HG03025 (cell line): ENCODE measurements at regions not wholly inside any gene's neighbourhood (a gene's known extent, or its start where the extent isn't known, plus 50 kb on each side); places are given as distances from the start of the nearest gene placed in this dataset.
"Not testable (repeated sequence)": the region's sequence is repeated elsewhere in the genome, so short reads cannot be mapped to it uniquely, and the experiment has no call there.

Experiments used
- ATAC-seq: cut with Tn5 transposase; IDR thresholded peaks from one replicate; pipeline ENCODE4 v1.9.1; 2021; ENCODE audit warnings: mild to moderate bottlenecking, moderate library complexity; ENCODE audit not compliant: unreplicated experiment, low FRiP score

DNA sequence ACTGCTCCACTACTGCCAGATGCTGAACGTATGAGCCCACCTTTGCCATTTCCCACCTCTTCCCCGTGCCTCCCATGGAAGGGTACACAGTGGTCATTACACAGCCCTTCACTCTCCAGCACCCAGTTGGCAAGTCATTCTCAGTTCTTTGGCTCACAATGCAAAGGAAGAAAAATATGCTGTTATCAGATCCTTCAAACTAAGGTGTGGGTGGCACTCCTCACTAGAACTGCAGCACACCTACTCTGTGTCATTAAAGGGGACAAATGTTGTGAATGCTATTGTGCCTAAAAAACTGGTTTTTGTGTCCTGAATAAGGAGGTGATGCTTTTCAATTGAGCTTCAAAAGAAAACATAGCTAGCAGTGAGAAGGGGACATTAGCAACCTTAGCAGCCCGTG is 183.1 kb upstream of the SNX2 start:
- no peak for ATAC-seq

DNA sequence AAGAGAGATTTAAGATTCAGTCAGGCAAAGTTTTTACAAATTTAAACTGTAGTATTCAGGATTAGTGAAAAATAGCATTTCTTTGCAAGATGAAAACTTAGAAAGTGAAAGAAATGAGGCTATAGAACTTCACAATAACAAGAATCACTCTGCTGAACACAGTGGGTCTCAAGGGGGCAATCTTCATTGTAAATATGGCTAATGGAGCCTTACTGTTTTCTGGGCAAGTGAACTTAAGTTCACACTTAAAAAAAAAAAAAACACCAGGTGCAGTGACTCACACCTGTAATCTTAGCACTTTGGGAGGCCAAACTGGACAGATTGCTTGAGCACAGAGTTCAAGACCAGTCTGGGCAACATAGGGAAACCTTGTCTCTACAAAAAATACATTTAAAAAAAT is 175.9 kb upstream of the SNX2 start:
- ATAC-seq = no peak

DNA sequence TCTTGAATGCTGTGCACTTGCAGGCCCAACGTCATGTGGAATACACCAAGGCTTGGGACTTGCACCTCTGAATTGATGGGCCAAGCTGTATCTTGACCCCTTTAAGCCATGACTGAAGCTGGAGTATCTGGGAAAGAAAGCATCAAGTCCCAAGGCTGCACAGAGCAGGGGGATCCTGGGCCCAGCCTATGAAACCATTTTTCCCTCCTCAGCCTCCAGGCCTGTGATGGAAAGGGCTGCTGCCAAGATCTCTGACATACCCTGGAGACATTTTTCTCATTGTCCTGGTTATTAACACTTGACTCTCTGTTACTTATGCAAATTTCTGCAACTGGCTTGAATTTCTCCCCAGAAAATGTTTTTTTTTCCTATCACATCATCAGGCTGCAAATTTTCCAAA is 174.0 kb upstream of the SNX2 start:
- no peak for ATAC-seq

DNA sequence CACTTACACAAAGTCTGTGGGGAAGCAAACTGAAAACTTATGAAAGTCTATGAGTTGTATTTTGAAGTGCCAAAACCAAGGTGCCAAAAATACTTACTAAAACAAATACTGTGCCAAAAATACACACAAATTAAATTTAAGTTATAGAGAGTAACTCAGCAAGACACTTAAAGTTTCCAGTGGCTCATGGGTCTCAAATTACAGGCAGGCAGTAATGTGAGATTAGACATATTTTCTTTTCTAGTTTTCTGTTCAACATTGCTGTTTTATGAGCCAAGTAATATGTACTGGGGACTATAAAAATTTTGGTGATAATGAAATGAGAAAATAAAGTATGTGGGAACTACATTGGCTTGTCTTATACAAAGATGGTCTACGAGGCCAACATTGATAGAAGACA is 172.2 kb upstream of the SNX2 start:
- ATAC-seq = no peak

DNA sequence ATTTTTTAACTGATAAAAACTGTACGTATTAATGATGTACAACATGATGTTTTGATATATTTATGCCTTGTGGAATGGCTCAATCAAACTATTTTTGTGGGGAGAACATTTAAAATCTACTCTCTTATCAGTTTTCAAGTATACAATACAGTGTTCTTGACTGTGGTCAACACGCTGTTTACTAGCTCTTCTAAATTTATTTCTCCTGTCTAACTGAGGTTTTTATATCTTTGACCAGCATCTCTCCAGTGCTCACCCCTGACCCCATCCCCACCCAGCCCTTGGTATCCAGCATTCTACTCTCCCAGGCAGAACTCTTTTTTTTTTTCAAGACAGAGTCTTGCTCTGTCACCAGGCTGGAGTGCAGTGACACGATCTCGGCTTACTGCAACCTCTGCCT is 169.6 kb upstream of the SNX2 start:
- ATAC-seq = no peak

DNA sequence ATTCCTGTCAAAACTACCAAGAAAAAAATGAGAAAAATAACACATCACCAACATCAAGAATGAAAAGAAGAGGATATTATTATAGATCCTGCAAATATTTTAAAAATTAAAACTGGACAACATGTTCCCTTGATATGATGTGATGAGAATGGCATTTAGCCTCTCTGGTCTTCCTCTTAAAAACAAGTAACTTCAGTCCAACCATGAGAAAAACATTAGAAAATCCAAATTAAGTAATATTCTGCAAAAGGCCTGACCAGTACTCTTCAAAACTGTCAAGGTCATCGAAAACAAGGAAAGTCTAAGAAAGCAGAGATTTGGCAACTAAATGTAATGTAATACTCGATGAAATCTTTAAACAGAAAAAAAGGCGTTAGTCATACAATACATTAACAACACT is 167.1 kb upstream of the SNX2 start:
- ATAC-seq = no peak

DNA sequence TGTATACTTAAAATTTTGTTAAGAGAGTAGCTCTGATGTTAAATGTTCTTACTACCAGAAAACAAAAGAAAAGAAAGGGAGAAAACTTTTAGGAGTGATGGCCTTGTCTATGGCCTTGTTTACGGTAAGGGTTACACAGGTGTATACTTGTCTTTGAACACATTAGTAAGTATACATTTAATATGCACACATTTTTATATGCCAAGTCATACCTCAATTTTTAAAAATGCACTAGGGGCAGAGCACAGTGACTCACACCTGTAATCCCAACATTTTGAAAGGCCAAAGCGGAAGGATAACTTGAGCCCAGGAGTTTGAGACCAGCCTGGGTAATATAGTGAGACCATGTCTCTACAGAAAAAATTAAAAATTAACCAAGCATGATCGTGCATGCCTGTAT is 166.7 kb upstream of the SNX2 start:
- ATAC-seq = no peak

DNA sequence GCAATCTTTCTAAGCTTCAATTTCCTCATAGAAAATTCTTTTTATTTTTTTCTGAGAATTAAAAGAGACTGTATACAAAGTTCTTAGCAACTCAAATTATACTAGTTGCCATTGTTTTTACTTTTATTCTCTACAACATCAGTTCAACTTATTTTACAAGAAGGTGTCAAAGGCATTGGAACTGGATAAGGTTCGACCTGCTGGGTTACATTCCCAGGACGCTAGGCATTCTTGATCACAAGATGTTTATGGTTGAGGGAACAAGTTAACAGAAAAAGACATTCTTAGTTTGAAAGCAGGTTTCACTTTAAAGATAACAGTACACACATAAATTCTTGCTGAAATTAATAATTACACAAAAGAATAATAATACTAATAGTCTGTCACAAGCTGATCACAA is 163.5 kb upstream of the SNX2 start:
- ATAC-seq = no peak

DNA sequence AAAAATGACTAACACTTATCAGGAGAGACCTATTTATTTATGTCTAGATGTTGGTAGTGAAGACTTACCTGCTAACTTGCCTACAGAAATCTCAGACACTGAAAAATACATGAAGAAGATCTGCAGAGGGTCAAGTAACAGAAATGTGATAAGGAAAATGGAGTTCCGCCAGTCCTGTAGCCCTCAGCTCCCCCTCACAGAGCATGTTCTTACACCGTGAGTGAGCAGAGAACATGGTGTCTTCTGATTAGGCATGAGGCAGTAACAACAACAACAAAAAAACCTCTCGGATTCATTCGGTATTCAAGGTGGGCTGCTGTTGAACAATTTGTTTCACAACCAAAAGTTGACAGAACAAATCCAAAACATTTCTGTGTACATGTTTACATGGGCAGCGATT is 162.0 kb upstream of the SNX2 start:
- ATAC-seq = no peak

DNA sequence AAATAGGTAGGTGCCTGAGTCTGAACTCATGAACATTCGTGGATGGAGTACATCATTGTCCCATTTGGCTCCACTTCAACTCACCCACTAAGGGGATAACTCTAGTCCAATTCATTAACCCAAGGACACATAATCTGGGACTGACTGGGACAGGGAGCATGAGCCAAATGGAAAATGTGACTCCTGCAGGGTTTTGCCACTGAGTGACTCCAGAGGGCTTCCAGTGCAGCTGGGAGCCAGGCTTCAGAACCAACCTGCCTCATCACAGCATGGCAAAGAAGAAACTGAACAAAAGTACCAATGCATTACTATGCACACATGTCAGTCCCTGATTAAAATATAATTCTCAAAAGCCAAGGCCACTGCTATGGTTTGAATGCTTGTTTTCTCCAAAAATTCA is 159.7 kb upstream of the SNX2 start:
- no peak for ATAC-seq

DNA sequence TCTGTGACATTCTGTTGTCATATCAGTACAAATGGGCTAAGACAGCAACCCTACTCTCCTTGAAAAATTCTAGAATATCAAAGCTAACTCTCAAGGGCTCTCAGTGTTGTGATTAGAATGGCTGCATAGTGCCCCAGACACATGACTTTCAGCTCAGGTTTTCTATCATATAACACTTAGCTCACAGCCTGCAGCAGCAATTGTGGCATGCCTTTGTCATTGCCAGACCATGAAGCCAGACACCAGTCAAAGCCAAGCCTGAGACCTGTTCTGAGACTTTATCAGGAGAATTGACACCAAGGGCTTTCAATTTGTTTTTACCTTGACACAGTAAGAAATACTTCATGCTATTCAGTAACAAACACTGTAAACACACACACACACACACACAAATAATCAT is 159.0 kb upstream of the SNX2 start:
- no peak for ATAC-seq

DNA sequence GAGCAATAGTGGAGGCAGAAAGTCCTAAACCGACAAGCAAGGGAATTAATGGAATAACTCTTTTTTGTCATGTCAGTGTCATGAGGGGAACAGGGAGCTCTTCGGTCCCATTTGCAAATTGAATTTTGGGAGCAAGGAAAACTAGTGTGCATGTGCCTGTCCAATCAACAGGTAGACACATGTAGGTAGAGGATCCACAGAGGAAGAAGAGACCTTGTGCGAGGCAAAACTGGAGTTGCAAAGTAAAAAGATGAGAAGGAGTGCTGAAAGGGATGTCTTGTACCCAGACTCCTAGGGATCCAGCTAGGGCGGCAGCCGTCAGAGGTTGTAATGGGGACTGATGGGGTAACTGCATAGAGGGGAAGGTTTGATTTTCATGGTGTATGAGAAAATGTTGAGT is 156.8 kb upstream of the SNX2 start:
- not testable (repeated sequence) for ATAC-seq

DNA sequence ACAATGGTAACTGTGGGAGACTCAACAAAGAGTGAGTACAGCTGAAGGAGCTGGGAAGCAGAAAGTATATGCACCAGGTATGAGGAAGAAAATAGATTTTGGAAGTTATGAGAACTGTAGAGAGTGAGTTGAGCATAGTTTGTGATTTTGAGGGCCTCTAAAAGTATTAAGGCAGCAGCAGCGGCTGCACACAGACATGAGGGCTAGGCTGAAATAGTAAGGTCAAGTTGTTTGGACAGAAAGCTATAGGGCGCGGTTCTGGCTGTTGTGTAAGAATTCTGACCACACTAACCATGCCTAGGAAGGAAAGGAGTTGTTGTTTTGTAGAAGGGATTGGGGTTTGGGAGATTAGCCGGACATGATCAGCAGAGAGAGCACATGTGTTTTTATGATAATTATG is 154.1 kb upstream of the SNX2 start:
- not testable (repeated sequence) for ATAC-seq

DNA sequence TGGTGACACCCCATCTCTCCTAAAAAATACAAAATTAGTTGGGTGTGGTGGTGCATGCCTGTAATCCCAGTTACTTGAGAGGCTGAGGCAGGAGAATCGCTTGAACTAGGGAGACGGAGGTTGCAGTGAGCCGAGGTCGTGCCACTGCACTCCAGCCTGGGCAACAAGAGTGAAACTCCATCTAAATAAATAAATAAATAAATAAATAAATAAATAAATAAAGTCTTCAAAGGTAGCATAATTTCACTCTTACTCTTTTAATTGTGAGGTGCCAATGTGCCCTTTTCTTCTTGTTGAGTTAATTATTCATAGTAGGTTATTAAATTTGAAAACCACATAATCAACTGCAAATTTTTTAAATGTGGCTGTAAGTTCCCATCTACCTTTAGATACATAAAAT is 146.2 kb upstream of the SNX2 start:
- ATAC-seq = not testable (repeated sequence)

DNA sequence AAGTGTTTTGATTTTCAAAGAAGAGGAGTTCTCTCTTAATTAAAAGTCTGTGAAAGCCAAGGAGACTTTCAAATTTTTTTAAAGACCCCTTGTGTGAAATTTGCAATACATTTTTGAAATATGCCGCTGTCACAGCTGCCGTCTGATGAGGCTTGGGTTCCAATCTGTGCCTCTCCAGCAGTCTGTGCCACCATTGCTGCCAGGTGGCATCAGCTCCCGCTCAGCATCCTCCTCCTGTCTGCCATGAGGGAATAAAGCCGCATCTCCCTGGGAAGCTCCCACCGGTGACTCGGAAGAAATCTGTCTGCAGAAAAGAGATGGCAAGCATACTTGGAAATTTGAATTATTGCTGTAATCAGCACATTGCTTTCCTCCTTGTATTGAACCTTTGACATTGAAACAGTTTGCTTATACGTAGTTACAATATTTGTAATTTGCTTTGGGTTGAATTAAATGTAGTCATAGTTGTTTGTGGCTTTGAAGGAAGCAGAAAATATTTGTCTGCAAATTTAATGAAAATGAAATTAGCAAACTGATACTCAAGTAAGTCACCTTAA is 145.7 kb upstream of the SNX2 start:
- no peak for ATAC-seq

DNA sequence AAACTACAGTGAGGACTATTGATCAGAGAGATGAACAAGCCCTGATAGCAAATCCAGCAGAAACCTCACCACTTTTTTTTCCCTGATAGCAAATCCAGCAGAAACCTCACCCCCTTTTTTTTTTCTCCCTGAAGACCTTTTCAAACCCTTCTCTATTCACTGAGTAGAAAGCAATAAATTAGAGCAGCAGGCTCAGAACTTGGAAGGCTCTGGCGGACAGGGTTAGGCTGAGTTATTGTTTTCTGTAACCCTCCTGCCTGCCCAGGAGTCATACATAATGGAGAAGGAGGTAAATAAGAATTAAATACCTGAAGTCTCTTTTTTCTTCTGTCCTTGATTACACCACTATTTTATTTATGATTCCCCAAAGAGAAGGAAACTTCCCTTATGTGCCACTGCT is 136.3 kb upstream of the SNX2 start:
- ATAC-seq = no peak

DNA sequence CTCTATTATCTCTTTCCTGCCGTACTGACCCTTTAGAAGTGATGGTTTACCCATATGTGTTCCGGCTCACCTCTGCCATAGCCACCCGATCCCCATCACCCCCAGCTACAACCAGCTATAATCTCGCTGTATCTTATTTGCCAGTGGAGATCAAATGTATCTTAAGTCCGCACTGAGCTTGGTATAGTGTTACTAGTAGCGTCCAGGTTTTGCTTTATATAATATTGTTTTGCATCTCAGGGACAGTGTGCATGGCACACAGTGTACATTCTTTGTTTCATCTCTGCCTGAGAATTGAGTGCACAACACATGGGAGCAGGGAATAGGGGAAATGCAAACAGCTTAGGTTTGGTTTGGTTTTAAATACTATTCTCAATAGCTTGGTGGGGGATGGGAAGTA is 135.8 kb upstream of the SNX2 start:
- ATAC-seq = no peak

DNA sequence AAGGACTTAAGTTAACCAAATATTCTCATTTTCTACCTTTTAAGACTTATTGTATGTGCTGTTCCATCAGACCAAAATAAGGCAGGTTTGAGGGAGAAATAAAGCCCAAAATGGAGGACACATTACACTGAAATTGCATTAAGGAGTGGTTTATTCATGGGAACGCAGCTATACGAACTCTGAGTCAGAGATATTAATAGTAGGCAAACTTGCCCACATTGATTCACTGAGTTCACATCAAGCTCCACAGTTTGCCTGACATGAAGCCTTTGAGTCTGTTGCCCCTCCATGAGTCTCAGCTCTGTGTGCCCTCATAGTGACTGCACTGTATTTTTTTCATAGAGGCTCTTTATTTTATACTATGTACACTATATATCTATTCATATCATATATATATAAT is 135.0 kb upstream of the SNX2 start:
- ATAC-seq = no peak

DNA sequence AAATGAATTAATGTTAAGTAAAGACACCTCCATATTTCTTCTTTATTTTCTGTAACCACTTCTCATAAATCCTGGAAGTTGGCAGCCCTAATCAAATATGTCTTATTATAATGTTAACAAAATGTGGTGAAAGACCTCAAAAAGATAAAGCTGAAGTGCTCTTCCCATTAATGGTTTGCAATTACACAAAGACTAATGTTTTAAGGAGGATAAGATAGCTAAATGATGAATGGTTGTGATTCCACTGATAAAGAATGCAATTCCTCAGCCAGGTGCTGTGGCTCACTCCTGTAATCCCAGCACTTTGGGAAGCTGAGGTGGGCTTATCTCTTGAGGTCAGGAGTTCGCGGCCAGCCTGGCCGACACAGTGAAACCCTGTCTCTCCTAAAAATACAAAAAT is 125.8 kb upstream of the SNX2 start:
- ATAC-seq = no peak

DNA sequence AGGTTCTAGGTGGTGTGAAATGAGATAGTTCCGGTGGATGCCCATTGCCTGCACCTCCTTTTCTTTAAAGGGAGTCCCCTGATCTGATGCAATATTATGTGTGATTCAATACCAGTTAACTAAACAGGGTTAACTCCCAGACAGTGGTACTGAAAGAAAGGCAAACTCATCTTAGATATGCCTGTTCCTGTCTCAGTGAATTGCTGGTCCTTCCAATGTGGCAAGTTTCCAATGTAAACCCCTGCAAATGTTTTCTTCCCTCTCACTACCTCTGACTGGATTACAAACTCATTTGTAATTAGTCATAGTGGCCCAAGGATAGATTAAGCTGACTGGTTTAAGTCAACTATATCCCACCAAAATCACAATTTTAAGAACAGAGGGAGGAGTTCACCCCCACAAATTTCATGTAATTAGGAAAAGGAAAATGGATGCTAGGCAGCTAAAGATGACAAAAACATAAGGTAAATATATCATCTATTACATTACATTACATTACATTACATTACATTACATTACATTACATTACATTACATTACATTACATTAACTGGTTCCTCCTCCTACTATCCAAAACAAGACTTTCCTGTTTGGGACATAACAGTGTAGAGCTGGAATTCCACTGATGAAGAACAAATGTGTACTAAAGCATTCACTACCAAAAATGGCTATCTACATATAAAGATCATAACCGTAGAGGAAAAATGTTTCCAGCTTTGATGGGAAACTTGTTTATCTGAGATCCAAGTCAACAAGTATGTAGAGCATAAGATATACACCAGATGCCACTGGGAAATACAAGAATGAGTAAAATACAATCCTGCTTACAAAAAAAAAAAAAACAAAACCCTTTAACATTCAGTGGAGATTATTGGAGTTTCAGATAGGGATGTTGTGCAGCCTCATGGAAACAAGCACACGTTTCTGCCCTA is 121.5 kb upstream of the SNX2 start:
- no peak for ATAC-seq

DNA sequence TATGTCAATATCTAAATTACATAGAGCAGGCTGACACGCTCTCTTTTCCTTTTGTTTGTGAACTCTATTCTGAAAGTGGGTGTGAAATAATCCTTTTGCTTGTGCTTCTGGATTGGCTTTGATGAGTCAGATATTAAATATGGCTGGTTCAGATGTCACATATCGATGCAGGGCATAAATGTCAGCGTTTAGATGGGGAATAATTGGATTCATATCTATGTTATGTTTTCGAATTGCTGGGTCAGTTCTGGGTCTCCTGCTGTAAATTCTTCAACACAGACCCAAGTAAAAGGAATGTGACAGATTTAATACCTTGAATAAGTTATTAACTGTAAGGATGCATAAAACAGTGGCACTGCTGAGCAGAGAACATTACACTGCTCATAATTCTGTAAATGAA is 118.7 kb upstream of the SNX2 start:
- no peak for ATAC-seq

DNA sequence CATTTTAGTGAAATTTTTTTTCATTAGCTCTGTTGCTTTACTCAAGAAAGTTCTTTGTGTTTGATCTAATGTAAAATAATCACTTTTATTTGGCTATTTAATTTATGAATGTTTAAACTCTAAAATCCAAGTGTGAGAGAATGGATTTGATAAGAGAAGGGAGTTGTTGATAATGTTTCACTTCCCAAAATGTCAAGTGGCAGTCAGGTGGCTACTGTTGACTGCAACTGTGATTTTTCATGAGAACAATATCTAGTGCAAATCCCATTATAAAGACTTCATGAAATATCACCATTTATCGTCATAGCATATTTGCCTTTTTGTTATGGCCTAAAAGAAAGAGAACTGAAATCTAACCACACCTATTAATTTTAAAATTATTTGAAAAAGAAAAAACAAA is 118.3 kb upstream of the SNX2 start:
- no peak for ATAC-seq
